ENCODE measurements at regions not wholly inside any gene's neighbourhood (a gene's known extent, or its start where the extent isn't known, plus 50 kb on each side); places are given as distances from the start of the nearest gene placed in this dataset.

- no peak for TF ChIP-seq CTCF (IDR thresholded peaks at IDR 0.05)
- TF ChIP-seq POLR2A (IDR thresholded peaks at IDR 0.05), result no peak
Observed at GRCh38 chr2:217165547-217165946, 305.7 kb upstream of the TNP1 start.

Data from testis (tissue), 2 donors.